Motor neuron (in vitro differentiated cells): ENCODE measurements at regions not wholly inside any gene's neighbourhood (a gene's known extent, or its start where the extent isn't known, plus 50 kb on each side); places are given as distances from the start of the nearest gene placed in this dataset.

Source experiments
- ATAC-seq, 8 experiments: fragments of 200-7000 bp; cut with Tn5 transposase; replicated peaks in 6 of 8; 2 replicates each; pipeline ENCODE4 v1.8.0; 2021; ENCODE audit warnings: mild to moderate bottlenecking in 8 of 8, moderate library complexity in 8 of 8
- H3K27ac ChIP-seq, 2 donors: fragments of 250-450 bp; sonication (Bioruptor Pico); 2 replicates each; pipeline ENCODE4 v1.9.0; 2021; ENCODE audit warnings: antibody characterized with exemption in 2 of 2, mild to moderate bottlenecking in 2 of 2, moderate library complexity in 1 of 2
- H3K4me1 ChIP-seq, 2 donors: fragments of 250-450 bp; sonication (Bioruptor Pico); replicated peaks in 1 of 2; 2 replicates each; pipeline ENCODE4 v1.6.1; 2021; ENCODE audit warnings: antibody characterized with exemption in 2 of 2, mild to moderate bottlenecking in 2 of 2, moderate library complexity in 1 of 2
- H3K4me3 ChIP-seq, 5 donors: fragments of 250-450 bp; sonication (Bioruptor Pico); 2 replicates each; pipeline ENCODE4 v1.9.0; 2021; ENCODE audit warnings: antibody characterized with exemption in 5 of 5, mild to moderate bottlenecking in 5 of 5, moderate library complexity in 4 of 5
- WGBS, 10 experiments: fragments of 450-650 bp; shearing (Covaris generic); methylation state at CpG; one replicate each; pipeline ENCODE4 v1.0.0; 2022; 5-methylcytosine and 5-hydroxymethylcytosine counted together
- in situ Hi-C, 9 experiments: fragments of 400-800 bp; cut with MboI; loops; one replicate each; pipeline ENCODE4 v1.15.0; 2021; ENCODE audit warnings: low sequenced_read_pairs in 9 of 9, low pct_unique_long_range_greater_than_20kb in 2 of 9; ENCODE audit not compliant: unreplicated experiment in 9 of 9

DNA sequence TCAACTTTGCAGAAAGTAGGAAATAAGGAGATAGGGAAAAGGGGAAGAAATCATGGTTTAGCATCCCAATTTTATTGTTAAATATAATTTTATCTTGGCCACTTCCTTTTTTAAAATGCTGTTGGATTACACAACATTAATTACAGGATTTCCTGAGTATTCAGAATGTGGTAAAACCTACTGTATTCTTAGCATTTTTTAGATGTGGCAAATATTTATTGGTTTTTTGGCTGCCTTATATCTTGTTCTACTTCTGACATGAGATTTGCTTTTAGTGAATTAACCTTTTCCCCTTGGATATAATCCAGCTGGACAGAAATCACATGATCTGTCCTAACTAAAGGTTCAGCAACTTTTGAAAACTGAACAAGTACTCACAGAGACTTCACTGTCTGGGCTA is 104.9 kb downstream of the PTGS2 start:
- no peak for ATAC-seq
- Histone ChIP-seq H3K27ac (no peak overlapping the region), H3K4me3 (no peak overlapping the region), H3K4me1 (no peaks in the 10 kb centered on the region)
- in situ Hi-C loops: loop anchor here in 1 of 9 experiments (25.0 kb wide), 1 partner anchor 88 kb away; no protein-coding TSS in a partner anchor

DNA sequence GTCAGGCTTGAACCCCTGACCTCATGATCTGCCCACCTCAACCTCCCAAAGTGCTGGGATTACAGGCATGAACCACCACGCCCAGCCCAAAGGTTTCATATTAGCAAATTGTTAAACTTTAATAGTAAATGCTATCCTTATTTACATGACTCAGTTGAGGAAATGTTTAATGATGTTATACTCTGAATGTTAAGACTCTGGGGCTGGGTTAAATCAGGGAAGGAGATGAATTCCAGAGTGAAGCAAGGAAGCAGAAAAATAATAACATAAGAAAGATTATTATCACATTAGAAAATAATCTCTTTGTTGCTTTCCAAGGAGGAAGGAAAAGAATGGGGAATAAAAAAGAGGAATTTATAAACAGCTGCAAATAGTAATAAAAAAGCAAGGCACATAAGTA is 105.3 kb downstream of the PTGS2 start:
- ATAC-seq: no peak
- Histone ChIP-seq H3K4me3 (no peak overlapping the region), H3K4me1 (no peaks in the 10 kb centered on the region), H3K27ac (no peak overlapping the region)
- 0 to 83% (median 43%) methylated on average over 1 of the region's 1 CpG; no CpG with 5 or more reads in 1 of the 10 experiments for WGBS, 10 experiments
- in situ Hi-C loops: loop anchor here in 1 of 9 experiments (25.0 kb wide), 1 partner anchor 88 kb away; no protein-coding TSS in a partner anchor

DNA sequence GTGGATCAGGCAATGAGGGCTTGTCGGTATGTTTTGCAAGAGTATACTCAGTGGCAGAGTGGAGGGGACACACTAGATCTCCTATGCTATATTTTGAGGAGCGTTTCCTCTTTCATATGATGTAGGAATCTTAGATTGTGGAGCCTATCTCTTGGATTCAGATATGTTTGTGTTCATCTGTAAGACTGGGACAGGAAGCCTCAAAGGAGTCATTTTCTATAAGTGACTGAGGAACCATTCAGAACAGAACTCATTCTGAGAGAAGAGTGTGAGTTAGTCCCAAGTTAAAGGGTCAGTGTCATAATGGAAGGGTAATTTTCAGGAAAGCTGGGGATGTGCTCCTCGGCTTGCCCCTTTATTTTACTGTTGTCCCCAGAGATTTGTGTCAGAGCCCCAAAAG is 107.7 kb downstream of the PTGS2 start:
- H3K4me3 ChIP-seq: no peak overlapping the region
- in situ Hi-C loops: no loop called here
- no peaks in the 10 kb centered on the region for H3K4me1 ChIP-seq
- 71 to 95% (median 83%) methylated on average over 2 to 3 of the region's 3 CpGs; no CpG with 5 or more reads in 1 of the 10 experiments for WGBS, 10 experiments
- no peak overlapping the region for H3K27ac ChIP-seq
- no peak for ATAC-seq

DNA sequence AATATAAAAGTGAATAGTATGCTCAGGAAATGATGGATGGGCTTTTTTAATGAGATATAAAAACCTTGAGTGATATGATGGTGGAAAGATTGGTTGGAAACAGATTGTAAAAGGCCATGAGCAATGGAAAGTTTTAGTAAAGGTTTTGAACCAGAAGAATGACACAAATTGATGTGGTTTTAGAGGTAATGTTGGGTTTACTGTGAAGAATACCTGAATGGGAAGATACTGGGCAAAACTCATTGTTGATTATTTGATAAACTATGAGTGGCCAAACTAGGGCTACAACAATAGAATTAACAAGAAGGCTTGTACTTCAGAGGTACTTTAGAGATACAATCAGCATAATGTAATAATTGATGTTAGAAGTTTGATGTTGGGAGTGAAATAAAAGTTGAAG is 108.5 kb downstream of the PTGS2 start:
- ATAC-seq: no peak
- Histone ChIP-seq H3K4me1 (no peaks in the 10 kb centered on the region), H3K4me3 (no peak overlapping the region), H3K27ac (no peak overlapping the region)
- in situ Hi-C loops: no loop called here

- Histone ChIP-seq H3K4me1 (no peaks in the 10 kb centered on the region), H3K4me3 (no peak overlapping the region), H3K27ac (no peak overlapping the region)
- in situ Hi-C loops: no loop called here
- no peak for ATAC-seq
These were observed 108.9 kb upstream of the PDC start for GRCh38 chr1:186569856-186570255.

- in situ Hi-C loops: no loop called here
- WGBS, 10 experiments: 0 to 71% (median 48%) methylated on average over 1 to 2 of the region's 2 CpGs
- no peak for ATAC-seq
- Histone ChIP-seq H3K27ac (no peak overlapping the region), H3K4me3 (no peak overlapping the region), H3K4me1 (no peaks in the 10 kb centered on the region)
These were observed 107.3 kb upstream of the PDC start for GRCh38 chr1:186568221-186568620.

DNA sequence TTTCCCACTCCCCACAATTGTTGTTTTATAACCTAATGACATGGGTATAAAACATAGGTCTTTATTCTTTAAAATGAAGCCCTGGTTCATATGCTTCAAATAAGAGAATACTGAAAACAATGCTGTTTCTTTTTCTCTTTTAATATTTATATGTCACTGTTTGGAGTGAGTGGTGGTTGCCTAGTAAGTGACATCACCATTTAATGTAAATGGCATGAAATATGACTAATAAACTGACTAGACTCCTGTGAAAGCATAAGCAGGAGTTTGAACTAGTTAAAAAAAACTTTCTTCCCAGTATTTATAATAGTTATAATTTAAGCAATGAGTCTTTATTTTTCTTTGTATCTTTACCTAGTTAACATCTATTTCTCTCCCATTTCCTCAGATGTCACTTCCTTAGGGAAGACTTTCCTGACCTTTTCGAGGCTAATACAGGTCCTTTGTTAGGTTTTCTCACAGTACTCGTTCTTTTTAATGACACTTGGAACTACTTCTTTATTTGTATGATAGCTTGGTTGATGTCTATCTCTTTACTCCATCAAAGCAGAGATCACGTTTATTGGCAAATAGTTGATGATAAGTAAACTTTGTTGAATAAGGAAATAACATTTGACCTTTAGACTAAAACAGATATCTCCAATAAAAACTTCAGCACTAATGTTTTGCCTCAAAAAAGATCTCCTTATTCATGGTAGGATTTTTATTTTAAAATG is 105.4 kb upstream of the PDC start:
- in situ Hi-C loops: no loop called here
- 70 to 95% (median 79%) methylated on average over 1 to 3 of the region's 3 CpGs; no CpG with 5 or more reads in 2 of the 10 experiments for WGBS, 10 experiments
- Histone ChIP-seq H3K27ac (no peak overlapping the region), H3K4me3 (no peak overlapping the region), H3K4me1 (no peaks in the 10 kb centered on the region)
- ATAC-seq: no peak

GRCh38 chr1:186564582-186564981 is 103.7 kb upstream of the PDC start:
- in situ Hi-C loops: no loop called here
- no peak overlapping the region for H3K27ac ChIP-seq
- no peak overlapping the region for H3K4me3 ChIP-seq
- 43 to 100% (median 80%) methylated on average over 1 of the region's 1 CpG; no CpG with 5 or more reads in 1 of the 10 experiments for WGBS, 10 experiments
- ATAC-seq: peak in 1 of 8 experiments; percentile 51
- no peaks in the 10 kb centered on the region for H3K4me1 ChIP-seq

DNA sequence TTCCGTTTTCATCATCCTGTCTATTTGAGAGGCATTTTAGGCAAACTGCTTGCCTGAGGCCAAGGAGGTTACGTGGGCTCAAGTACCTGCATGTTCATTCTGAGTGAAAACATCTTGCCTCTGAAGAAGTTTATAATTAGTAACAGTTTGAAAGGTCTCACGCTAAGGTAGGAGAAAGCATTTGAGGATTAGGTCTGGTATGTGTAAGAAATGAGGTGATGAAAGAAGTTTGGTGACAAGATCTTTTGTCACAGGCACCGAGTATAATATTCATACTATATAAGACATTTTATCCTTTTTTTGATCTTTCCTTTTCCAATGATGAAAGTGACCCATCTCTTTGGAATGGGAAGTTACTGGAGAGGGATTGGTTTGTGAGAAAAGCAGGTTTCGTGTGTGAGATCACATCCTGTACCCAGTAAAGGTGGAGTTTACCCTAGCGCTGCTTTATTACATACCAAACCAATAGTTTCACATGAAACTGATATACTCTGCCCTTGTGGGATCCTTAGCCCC is 98.7 kb upstream of the PDC start:
- WGBS, 10 experiments: 13 to 94% (median 84%) methylated on average over 2 to 6 of the region's 6 CpGs; no CpG with 5 or more reads in 1 of the 10 experiments
- ATAC-seq: no peak

GRCh38 chr1:186557147-186557777 is 96.3 kb upstream of the PDC start:
- in situ Hi-C loops: no loop called here
- Histone ChIP-seq H3K4me3 (no peak overlapping the region), H3K4me1 (no peaks in the 10 kb centered on the region), H3K27ac (no peak overlapping the region)
- WGBS, 10 experiments: 77 to 100% (median 89%) methylated on average over 1 of the region's 2 CpGs; no CpG with 5 or more reads in 3 of the 10 experiments
- no peak for ATAC-seq

More for the DNA sequence above, 98.7 kb upstream of the PDC start:
- Histone ChIP-seq H3K27ac (no peak overlapping the region), H3K4me1 (no peaks in the 10 kb centered on the region), H3K4me3 (no peak overlapping the region)
- in situ Hi-C loops: no loop called here

DNA sequence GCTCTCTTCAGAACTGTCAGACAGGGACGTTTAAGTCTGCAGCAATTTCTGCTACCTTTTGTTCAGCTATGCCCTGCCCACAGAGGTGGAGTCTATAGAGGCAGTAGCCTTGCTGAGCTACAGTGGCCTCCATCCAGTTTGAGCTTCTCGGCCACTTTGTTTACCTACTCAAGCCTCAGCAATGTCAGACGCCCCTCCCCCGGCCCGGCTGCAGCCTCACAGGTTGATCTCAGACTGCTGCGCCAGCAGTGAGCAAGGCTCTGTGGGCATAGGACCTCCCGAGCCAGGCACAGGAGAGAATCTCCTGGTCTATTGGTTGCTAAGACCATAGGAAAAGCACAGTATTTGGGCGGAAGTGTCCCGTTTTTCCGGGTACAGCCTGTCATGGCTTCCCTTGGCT is 89.9 kb upstream of the PDC start:
- in situ Hi-C loops: no loop called here
- 75 to 100% (median 80%) methylated on average over 1 to 9 of the region's 10 CpGs; no CpG with 5 or more reads in 1 of the 10 experiments for WGBS, 10 experiments
- H3K27ac ChIP-seq: no peak overlapping the region
- no peak for ATAC-seq
- no peak overlapping the region for H3K4me3 ChIP-seq
- no peaks in the 10 kb centered on the region for H3K4me1 ChIP-seq

DNA sequence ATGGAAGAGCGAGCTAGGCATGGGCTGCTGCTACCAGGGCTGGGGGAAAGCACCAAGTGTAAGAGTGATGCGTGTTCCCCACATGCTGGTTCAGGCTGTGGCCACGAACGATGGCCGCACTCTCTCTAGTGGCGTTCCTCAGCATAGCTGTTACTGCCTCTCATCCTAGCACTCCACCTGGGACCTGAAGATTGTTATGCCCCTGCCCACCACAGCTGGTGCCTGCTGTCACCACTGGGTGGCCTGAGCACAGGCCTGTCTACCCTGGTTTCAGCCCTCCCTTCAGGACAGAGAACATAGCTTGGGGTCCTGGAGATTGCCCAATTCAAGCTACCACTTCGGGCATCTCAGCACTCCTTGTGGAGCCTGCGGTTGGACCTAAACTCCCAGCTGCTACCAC is 80.1 kb upstream of the PDC start:
- Histone ChIP-seq H3K27ac (no peak overlapping the region), H3K4me1 (no peaks in the 10 kb centered on the region), H3K4me3 (no peak overlapping the region)
- WGBS, 10 experiments: 83 to 100% (median 92%) methylated on average over 1 to 6 of the region's 8 CpGs; no CpG with 5 or more reads in 5 of the 10 experiments
- no peak for ATAC-seq
- in situ Hi-C loops: no loop called here

DNA sequence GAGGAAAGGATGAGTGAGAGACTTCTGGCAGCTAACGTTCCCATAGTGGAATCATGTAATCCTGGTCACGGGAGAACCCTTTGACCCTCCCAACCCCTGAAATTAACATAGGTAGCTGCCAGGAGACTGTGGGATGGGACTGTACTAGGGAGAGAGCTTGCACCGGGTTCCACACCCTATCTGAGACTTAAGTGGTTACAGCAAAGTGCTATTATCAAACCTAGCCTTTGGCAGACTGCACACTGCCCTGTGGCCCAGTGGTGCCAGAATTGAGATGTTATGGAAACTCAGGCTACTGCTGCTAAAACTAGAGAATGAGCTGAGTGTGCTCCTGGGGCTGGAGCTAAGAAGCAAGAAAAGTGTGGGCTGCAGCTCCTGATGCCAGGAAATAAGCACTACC is 79.6 kb upstream of the PDC start:
- ATAC-seq: peak in 1 of 8 experiments; percentile 46
- Histone ChIP-seq H3K27ac (no peak overlapping the region), H3K4me3 (no peak overlapping the region), H3K4me1 (no peaks in the 10 kb centered on the region)
- WGBS, 10 experiments: 63 to 100% (median 71%) methylated on average over 1 to 3 of the region's 3 CpGs; no CpG with 5 or more reads in 4 of the 10 experiments
- in situ Hi-C loops: no loop called here
